ENCODE measurements at regions not wholly inside any gene's neighbourhood (a gene's known extent, or its start where the extent isn't known, plus 50 kb on each side); places are given as distances from the start of the nearest gene placed in this dataset.

- no peak for DNase-seq (ENCODE audit: low read depth)
Measured at GRCh38 chrX:10047631-10048030, 80.5 kb downstream of the CLDN34 start.

- no peak for DNase-seq (ENCODE audit: low read depth)
Measured at GRCh38 chrX:10048076-10048475, 80.9 kb downstream of the CLDN34 start.

GRCh38 chrX:10048707-10049106 is 81.5 kb downstream of the CLDN34 start:
- no peak for DNase-seq (ENCODE audit: low read depth)

GRCh38 chrX:10049236-10049635 is 82.1 kb downstream of the CLDN34 start:
- DNase-seq (ENCODE audit: low read depth), result no peak

GRCh38 chrX:10050481-10050880 is 83.3 kb downstream of the CLDN34 start:
- no peak for DNase-seq (ENCODE audit: low read depth)

GRCh38 chrX:10051866-10052480 is 84.8 kb downstream of the CLDN34 start:
- no peak for DNase-seq (ENCODE audit: low read depth)

GRCh38 chrX:10052906-10053625 is 85.9 kb downstream of the CLDN34 start:
- no peak for DNase-seq (ENCODE audit: low read depth)

GRCh38 chrX:10054396-10054795 is 87.2 kb downstream of the CLDN34 start:
- no peak for DNase-seq (ENCODE audit: low read depth)

- DNase-seq (ENCODE audit: low read depth), result no peak
Measured at GRCh38 chrX:10055430-10055829, 88.3 kb downstream of the CLDN34 start.

GRCh38 chrX:10062352-10062751 is 94.4 kb upstream of the CLCN4 start:
- DNase-seq (ENCODE audit: low read depth), result no peak

GRCh38 chrX:10062980-10063379 is 93.8 kb upstream of the CLCN4 start:
- no peak for DNase-seq (ENCODE audit: low read depth)

- no peak for DNase-seq (ENCODE audit: low read depth)
Measured at GRCh38 chrX:10064736-10065135, 92.0 kb upstream of the CLCN4 start.

- no peak for DNase-seq (ENCODE audit: low read depth)
Measured at GRCh38 chrX:10070714-10071436, 85.9 kb upstream of the CLCN4 start.

- DNase-seq (ENCODE audit: low read depth), result peak; percentile 42
Measured at GRCh38 chrX:10071451-10072144, 85.2 kb upstream of the CLCN4 start.

GRCh38 chrX:10072786-10073568 is 83.8 kb upstream of the CLCN4 start:
- DNase-seq (ENCODE audit: low read depth), result no peak

GRCh38 chrX:10073671-10074070 is 83.1 kb upstream of the CLCN4 start:
- no peak for DNase-seq (ENCODE audit: low read depth)

GRCh38 chrX:10074241-10074941 is 82.4 kb upstream of the CLCN4 start:
- no peak for DNase-seq (ENCODE audit: low read depth)

- no peak for DNase-seq (ENCODE audit: low read depth)
Measured at GRCh38 chrX:10076765-10077164, 80.0 kb upstream of the CLCN4 start.

- DNase-seq (ENCODE audit: low read depth), result no peak
Measured at GRCh38 chrX:10077425-10078188, 79.2 kb upstream of the CLCN4 start.

GRCh38 chrX:10078266-10078665 is 78.5 kb upstream of the CLCN4 start:
- no peak for DNase-seq (ENCODE audit: low read depth)
